MM.1S (cell line): ENCODE measurements at regions not wholly inside any gene's neighbourhood (a gene's known extent, or its start where the extent isn't known, plus 50 kb on each side); places are given as distances from the start of the nearest gene placed in this dataset.

Source experiments
- EZH2 ChIP-seq: fragments of 300-600 bp; sonication (generic); optimal IDR thresholded peaks from 2 replicates; pipeline ENCODE3; 2017; ENCODE audit warnings: low read depth, mild to moderate bottlenecking, antibody characterized with exemption, low read length, mixed read lengths
- EZH2phosphoT487 ChIP-seq: fragments of 300-600 bp; sonication (generic); IDR thresholded peaks from 2 replicates; pipeline ENCODE4 v1.6.1; 2018; ENCODE audit warnings: antibody characterized with exemption, low read length
- TF ChIP-seq, protein P1 (sequence below): fragments of 300-600 bp; sonication (generic); IDR thresholded peaks from 2 replicates; pipeline ENCODE4 v1.5.1; 2016; ENCODE audit warnings: antibody characterized with exemption, low read length, mixed read lengths

DNA sequence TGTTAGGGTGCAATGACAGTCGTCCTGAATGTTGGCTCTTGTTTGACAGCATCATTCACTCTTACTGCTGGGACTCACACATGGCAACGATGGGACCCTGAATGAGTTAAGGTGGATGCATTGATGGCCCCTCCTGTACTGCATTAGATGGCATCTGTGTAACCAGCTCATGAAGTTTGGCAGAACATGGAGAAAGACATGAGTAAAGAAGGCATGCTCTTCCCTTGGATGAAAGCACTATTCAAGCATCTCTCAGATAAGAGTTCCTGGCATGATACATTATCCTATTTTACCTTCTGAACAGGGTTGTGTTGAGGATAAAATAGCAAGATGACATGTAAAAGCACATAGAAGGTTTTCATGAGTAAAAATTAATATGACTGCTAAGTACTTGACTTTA lies 142.2 kb upstream of the GAS1 start:
- TF ChIP-seq, protein P1, sequence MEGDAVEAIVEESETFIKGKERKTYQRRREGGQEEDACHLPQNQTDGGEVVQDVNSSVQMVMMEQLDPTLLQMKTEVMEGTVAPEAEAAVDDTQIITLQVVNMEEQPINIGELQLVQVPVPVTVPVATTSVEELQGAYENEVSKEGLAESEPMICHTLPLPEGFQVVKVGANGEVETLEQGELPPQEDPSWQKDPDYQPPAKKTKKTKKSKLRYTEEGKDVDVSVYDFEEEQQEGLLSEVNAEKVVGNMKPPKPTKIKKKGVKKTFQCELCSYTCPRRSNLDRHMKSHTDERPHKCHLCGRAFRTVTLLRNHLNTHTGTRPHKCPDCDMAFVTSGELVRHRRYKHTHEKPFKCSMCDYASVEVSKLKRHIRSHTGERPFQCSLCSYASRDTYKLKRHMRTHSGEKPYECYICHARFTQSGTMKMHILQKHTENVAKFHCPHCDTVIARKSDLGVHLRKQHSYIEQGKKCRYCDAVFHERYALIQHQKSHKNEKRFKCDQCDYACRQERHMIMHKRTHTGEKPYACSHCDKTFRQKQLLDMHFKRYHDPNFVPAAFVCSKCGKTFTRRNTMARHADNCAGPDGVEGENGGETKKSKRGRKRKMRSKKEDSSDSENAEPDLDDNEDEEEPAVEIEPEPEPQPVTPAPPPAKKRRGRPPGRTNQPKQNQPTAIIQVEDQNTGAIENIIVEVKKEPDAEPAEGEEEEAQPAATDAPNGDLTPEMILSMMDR: no peak
- TF ChIP-seq EZH2phosphoT487: no peak
- no peak for TF ChIP-seq EZH2
